Epithelial cell of proximal tubule (primary cell): ENCODE measurements at regions not wholly inside any gene's neighbourhood (a gene's known extent, or its start where the extent isn't known, plus 50 kb on each side); places are given as distances from the start of the nearest gene placed in this dataset.

Source experiments
- DNase-seq: peaks from one replicate; pipeline ENCODE4 v3.0.0-alpha.2; 2011; ENCODE audit warnings: low read depth
- H3K4me3 ChIP-seq: 2 replicates; pipeline ENCODE4 v1.5.1; 2011; ENCODE audit warnings: low read depth, mild to moderate bottlenecking, low read length
- TF ChIP-seq, protein P1 (sequence below): conservative IDR thresholded peaks from 2 replicates; pipeline ENCODE4 v1.5.1; 2012; ENCODE audit warnings: low read depth, mild to moderate bottlenecking, low read length

DNA sequence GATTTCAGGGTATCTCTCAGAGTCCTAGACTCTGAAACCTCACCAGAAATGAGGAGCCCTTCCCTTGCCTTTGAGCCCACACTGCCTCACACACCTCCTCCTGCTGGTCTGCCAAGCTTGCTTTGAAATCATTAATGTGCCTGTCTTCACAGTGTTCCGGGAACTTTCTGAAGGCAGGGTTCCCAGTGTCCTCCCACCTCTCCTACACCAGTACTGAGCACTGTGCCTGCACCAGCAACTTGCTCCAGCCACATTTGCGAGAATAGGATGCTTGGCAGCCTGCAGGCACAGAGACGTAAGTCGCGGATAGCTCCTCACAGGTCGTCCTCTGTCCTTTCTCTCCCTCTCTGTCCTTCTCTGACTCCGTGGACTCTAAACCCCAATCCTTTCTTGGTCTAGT lies 408.4 kb upstream of the EEF2KMT start:
- DNase-seq: no peak
- TF ChIP-seq, protein P1, sequence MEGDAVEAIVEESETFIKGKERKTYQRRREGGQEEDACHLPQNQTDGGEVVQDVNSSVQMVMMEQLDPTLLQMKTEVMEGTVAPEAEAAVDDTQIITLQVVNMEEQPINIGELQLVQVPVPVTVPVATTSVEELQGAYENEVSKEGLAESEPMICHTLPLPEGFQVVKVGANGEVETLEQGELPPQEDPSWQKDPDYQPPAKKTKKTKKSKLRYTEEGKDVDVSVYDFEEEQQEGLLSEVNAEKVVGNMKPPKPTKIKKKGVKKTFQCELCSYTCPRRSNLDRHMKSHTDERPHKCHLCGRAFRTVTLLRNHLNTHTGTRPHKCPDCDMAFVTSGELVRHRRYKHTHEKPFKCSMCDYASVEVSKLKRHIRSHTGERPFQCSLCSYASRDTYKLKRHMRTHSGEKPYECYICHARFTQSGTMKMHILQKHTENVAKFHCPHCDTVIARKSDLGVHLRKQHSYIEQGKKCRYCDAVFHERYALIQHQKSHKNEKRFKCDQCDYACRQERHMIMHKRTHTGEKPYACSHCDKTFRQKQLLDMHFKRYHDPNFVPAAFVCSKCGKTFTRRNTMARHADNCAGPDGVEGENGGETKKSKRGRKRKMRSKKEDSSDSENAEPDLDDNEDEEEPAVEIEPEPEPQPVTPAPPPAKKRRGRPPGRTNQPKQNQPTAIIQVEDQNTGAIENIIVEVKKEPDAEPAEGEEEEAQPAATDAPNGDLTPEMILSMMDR: no peak
- no peak overlapping the region for H3K4me3 ChIP-seq

DNA sequence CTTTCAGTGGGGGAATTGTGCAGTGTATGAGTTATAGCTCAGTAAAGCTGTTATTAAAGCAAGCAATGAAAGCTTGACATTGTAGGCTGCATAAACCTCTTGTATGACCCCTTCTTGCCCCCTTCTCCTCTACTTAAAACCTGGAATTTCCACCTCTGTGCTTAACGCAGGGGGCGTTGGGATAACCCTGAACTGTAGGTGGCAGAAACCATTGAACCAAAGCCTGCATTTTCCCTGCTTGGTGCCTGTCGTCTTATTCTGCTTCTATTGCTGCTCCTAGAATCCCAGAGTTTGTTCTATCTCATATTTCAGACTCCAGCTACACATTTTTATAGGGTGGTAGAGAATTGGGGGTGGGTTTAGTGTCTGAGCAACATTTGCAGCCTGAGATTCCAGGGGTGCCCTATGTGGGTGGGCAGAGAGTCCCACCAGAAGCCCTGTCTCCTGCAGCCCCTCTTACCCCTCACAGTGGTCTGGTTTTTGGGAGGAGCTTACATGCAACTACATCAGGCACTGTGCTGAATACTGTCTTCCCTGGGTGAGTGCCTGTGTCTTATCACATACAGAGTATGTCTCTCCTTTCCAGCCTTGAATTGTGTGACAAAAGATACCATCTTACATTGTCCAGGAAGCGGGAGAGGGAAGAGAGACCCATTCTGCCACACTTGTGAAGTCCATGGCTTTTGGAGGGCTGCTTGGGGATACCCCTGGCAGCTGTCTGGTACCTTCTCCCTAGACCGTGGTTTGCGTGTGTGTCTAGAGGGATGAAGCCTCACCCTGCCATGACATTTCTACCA lies 407.7 kb upstream of the EEF2KMT start:
- TF ChIP-seq, protein P1: no peak
- no peak overlapping the region for H3K4me3 ChIP-seq

DNA sequence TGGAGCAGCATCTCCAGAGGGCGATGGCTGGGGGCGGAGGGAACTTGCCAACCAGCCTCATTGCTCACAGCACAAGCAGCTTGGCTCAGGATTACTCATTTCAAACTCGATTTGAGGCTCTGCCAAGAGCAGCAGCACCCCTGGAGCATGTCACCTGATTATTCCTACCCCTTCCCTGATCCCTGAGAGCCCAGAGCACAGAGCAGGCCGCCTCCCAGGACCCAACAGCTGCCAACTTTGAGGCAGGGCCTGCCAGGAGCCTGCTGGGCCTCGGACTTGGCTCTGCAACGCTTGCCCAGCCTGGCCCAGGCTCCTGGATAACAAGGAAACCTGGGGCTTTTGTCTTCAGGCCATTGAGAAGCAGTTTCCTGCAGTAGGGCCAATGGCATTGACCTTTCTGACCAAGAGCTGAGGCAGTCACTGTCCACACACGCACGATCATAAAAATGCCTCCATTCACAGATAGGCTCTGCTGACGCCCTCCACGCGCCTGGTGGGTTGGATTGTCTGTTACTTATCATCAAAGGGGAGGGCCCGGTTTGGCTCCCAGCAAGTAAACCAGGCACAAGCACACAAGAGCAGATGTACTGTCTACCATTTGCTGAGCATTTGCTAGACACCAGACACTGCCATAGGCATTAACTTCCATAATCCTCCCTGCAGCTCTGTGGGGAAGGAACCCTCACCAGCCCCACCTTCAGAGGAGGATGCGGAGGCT lies 406.6 kb upstream of the EEF2KMT start:
- H3K4me3 ChIP-seq: no peak overlapping the region
- DNase-seq: no peak
- TF ChIP-seq, protein P1: no peak

More for the DNA sequence above, 407.7 kb upstream of the EEF2KMT start:
- DNase-seq: no peak

DNA sequence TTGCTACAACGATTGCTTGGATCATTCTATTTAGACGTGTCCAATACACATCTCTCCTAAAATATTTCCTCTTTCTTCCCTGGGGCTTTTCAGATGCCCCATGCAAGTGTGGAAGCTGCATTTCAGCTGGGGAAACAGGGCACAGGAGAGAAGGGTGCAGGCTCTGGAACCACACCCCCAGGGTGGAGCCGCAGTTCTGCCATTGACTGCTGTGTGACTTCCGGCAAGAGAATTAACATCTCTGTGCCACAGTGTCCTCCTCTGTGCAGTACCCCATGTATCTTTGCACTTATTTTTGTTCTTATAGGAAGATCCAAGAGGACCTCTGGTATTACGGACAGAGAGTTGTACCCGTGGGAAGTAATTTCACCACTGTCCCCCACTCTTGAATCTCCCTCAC lies 405.3 kb upstream of the EEF2KMT start:
- DNase-seq: no peak
- TF ChIP-seq, protein P1: no peak
- H3K4me3 ChIP-seq: no peak overlapping the region

DNA sequence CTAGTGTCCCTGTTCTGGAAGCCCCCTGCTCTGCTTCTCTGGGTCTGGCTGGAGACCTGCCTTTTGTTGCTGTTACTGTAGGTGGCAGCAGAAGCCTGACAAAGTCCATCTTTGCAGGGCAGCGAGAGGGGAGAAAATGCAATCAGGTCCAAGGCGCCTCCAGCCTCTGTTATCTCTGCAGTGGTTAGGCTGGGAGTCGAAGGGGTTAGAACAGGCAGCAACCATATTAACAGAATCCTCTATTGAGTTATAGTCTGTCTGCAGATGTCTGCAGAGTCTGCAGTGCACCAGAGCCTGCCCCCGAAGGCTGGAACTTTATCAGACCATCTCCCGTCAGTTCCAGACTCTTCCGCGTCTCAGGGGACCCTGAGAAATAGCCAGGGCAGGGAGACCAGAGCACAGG lies 404.9 kb upstream of the EEF2KMT start:
- TF ChIP-seq, protein P1: peak; percentile 42
- no peak overlapping the region for H3K4me3 ChIP-seq
- DNase-seq: no peak

DNA sequence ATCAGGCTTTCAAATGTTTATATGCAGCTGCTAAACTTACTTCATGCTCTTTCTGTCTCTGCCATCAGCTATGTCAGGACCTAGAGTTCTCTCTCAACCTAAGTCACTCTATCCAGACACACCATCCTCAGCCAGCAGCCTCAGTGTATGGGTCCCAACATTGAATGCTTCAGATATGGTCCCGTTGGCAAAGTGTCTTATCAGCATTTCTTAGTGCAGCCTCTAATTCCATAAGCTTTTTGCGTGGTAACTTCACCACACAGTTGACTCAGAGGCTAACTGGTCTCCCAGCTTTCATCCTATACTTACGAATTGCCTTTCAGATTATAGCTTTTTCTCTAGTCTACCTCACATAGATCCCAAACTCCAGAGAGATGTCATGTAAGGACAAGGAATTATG lies 402.9 kb upstream of the EEF2KMT start:
- TF ChIP-seq, protein P1: no peak
- no peak for DNase-seq
- no peak overlapping the region for H3K4me3 ChIP-seq
